IPS-NIHi7 (cell line): ENCODE measurements at regions not wholly inside any gene's neighbourhood (a gene's known extent, or its start where the extent isn't known, plus 50 kb on each side); places are given as distances from the start of the nearest gene placed in this dataset.
"Not testable (repeated sequence)": the region's sequence is repeated elsewhere in the genome, so short reads cannot be mapped to it uniquely, and the experiment has no call there.

Source experiments
- DNase-seq: peaks from one replicate; pipeline ENCODE4 v3.0.0; 2012; ENCODE audit warnings: mixed read lengths; ENCODE audit errors: extremely low spot score

DNA sequence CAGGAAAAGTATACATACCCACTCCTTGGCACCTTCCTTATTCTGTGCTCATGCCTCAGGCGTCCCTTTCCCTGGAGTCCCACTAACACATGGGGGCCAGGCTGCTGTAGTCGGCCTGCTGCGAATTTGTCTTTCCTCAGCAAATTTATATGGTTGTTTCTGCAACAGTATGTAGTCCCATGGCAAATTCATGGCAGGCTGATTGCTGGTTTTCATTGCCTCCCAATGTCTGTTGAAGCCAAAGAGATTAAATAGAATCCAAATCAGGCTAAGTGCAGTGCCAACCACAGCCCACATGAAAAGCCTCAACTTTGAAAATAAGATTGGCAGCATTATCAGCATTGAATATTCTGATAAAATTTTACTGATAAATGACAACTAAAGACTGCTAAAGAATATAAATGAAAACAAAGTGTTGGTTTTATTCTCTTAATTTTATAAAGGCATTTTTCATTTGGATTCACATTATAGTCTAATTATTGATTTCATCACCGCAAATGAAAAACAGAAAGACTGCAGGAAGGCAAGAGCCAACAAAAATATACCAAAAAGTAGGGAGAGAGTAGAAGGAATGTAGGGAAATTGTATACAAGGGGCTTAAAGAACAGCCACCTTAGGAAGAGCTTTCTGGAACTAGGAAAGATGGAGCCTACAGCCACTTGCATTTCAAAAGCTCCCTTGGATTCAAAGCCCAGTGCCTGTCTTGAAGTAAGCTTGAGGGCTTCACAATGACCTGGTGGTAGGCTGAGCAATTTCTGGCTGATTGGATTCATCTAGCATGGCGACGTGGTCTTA, 283.7 kb upstream of the MMADHC start:
- DNase-seq: no peak

DNA sequence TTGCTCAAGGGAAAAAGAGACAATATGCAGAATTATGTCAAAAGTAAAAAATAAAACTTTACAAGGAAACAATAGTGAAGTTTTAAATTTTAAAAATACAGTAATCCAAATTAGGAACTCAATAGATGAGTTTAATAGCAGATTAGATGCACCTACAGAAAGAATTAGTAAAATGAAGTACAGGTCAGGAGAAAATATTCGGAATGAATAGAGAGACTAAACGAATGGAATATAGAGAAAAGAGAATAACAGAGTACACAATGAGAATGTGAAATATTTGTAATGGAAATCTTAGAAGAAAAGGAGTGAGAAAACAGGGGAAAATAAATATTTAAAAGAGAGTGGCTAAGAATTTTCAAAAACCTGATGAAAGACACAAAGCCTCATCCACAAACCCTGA, 275.7 kb upstream of the MMADHC start:
- no peak for DNase-seq

- DNase-seq: no peak
Observed at GRCh38 chr2:149861034-149861433, 273.5 kb upstream of the MMADHC start.

GRCh38 chr2:149860276-149860921, 272.8 kb upstream of the MMADHC start:
- DNase-seq: no peak

DNA sequence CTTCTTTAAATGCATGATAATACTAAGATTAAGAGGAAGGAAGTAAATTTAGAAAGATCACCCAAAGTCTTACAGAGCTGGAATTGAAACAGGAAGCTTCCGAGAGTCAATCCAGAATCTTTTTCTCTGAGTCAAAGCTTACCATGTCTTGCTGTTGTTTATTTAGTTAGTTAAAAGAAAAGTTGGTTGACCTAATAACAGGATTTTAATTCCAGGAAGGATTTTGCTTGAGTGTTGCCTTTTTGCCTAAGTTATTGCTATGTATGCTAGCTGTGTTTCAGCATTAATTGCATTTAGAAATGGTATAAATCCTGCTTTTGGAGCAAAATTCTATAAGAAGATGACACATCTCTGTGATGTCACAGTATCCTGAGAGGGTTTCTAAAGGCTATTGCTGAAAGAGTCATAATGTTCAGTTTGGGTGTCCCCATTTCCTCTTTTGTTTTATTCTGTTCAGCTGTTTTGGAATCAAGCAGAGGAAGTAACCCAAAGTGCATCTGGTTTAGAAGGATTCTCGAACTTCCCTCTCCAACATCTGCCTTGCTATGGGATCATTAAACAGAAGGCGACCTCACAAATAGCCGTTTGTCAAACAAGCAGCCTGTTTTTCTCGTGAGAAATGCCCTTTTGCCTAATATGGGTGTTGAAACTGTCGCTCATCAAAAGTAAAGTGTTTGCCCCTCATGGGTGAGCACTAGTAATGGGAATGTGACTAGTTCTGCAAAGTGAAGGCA, 271.5 kb upstream of the MMADHC start:
- DNase-seq: no peak

DNA sequence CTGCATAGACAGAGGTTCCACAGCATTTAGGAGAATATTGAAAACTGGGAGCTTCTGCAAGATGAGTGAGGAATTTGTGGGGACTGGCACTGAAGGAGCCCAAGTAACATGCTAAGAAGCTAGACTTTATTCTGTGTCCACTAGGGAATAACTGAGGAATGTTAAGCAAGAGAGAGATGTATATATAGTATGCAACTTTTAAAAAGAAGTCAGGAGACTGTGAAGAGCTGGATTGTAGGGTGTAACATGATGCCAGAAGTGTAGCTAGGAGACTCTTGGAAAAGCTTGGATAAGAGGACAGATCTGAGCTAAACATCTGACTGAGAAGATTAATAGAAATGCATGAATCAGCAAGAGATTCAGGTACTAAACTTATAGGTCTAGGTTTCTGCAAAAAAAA, 270.6 kb upstream of the MMADHC start:
- DNase-seq: no peak

GRCh38 chr2:149857344-149857743, 269.8 kb upstream of the MMADHC start:
- DNase-seq: no peak

DNA sequence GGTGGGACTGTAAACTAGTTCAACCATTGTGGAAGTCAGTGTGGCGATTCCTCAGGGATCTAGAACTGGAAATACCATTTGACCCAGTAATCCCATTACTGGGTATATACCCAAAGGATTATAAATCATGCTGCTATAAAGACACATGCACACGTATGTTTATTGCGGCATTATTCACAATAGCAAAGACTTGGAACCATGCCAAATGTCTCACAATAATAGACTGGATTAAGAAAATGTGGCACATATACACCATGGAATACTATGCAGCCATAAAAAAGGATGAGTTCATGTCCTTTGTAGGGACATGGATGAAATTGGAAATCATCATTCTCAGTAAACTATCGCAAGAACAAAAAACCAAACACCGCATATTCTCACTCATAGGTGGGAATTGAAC, 268.3 kb upstream of the MMADHC start:
- DNase-seq: not testable (repeated sequence)

GRCh38 chr2:149849591-149849990, 262.0 kb upstream of the MMADHC start:
- DNase-seq: no peak

DNA sequence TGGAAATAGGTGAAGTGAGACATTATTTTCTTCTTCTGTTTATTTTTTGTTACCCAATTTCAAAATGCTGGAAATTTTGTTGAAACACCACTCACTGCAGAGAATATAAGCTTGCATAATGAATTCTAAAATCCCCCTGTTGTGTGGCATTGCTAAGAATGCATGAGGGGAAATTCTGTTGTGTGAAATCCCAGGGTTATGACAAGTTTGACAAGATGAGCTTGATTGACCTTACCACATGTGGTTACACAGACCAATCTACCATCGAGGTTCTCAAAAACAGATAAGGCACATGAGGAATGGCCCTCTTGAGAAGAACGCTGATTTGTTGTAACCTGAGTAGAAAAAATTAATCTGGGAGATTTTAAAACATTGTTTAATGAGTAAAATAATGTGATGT, 261.6 kb upstream of the MMADHC start:
- no peak for DNase-seq

DNA sequence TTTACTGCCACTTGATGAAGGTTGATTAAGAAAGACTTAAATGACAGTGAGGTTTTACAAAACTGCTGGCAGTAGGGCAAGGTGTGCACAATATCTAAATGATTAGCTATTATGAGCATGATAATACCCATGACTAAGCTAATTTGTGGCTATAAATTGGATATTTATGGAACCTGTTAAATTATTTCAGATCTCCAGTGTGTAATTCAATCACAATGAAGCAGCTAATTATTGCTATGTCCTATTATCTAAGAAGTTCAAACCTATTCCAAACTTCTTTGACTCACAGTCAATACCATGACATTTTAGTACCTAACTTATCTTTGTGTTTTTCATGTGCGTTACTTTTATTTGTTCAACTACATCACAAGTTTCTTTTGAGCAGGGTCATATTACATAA, 253.8 kb upstream of the MMADHC start:
- DNase-seq: no peak

DNA sequence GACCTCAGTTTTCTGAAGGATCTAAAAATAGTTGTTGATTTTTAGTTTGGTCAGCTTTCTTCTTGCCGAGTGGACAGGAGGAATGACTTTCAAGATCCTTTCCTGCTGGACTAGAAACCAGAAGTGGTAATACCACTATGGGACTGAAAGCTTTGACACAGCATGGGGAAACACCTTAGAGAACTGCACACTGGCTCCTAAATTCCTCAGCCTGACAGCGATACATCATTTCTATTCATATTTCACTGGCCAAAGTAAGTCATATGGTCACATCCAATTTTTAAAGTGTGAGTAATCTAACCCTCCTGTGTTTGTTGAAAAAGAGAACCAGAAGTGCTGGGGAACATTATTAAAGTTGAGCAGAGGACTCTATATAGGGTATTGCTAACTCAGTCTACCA, 244.7 kb upstream of the MMADHC start:
- DNase-seq: no peak

DNA sequence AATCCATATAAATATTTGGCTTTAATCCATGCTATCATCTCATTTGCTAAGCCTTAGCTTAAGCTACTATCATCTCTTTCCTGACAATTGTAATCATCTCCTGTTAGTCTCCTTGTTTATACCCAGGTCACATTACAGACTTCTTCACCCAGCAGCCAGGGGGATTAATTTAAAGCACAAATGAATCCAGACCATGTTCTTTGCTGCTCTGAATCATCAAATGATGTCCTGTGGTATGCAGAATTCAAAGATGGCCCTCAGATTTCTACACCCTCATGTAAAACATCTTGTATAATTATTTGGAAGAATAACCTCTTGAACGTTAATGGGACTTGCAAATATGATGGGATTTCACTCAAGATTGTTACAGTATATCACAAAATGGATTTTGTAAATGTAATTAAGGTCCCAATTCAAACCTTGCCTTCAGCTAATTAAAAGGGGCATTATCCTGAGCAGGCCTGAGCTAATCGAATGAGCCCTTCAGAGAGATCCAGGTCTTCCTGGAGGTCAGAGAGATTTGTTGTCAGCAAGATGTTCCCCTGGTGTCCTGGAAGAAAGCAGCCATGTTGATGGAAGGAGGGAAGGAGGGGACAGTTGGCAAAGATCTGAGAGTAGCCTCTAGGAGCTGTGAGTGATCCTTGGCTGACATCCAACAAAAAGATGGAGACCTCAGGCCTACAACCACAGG, 241.1 kb upstream of the MMADHC start:
- no peak for DNase-seq

DNA sequence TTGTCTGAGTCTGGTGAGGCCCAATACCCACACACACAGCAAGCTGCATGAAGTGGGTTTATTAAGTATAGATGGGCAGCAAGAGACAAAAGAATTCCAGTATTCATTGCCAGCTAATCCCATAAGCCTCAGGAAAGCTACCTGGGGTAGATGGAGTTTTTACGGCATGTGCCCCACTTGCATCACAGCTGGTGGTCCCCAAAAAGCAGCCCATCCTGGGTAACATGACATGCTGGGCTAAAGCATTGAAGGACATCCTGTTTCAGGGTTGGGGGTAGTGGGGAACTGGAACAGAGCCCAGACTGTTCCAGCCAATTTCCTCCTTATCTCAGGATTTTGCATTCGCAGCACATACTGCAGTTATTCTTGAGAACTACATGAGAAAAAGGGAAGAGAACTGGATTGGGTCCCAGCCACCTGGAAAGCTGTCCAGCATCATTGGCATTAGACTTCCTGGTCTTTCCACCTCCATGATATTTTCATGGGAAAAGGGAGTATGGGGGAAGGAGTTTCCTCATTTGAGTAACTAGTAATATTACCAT, 240.1 kb upstream of the MMADHC start:
- no peak for DNase-seq

DNA sequence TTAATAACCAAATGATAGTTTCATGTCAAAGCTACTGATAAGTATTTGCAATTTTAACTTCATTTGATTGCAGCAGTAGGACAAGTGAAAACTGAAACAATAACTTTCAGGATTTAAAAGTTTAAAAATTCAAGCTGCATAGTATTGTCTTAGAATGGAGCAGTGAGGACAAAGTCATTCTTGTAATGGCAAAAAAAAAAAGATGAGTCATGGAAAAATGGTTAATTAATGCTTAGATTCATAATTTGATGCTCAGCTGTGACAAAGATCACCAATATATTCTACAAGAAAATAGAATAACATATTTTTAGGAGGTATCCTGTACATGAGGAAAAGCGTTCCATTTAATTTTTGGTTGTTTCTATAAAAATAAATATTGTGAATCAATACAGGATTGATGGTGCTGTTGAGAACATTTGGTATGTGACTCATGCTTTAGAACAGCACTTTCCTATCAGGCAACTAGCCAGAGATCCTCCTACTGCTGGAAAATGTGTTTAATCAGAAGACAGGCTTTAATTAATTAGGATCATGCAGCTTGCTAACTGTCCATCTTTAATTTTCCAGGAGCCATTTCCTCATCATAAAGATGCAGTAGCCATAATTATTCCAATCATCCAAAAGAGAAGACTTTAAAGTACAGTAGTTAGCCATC, 239.0 kb upstream of the MMADHC start:
- no peak for DNase-seq

- DNase-seq: no peak
Observed at GRCh38 chr2:149825473-149825872, 237.9 kb upstream of the MMADHC start.

GRCh38 chr2:149824136-149824535, 236.6 kb upstream of the MMADHC start:
- no peak for DNase-seq

DNA sequence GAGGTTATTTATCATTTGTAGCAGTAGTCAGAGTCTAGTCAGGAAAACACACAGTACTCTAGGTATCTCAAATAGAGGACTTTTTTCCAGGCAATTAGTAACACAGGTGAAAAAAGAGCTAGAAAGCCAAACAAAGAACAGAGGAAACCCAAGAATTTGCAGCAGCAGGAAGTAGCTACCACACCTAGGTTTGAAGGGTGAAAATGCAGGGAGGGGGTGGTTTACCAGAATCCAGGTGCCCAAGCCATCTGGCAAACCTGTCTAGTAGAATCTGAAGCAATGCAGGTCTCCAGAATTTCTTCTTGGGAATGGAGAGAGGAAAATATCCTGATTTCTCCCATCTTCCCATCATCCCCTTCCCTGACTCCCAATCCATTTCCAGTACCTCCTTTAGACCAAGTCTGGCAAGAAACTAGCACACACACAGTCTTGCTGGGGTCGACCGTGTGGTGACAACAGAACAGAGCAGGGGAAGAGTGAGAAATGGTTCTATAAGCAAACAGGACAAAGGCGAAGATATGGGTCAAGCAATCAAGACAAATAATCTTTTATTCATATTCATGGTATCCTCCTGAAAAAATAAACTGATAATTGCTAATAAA, 231.9 kb upstream of the MMADHC start:
- no peak for DNase-seq

DNA sequence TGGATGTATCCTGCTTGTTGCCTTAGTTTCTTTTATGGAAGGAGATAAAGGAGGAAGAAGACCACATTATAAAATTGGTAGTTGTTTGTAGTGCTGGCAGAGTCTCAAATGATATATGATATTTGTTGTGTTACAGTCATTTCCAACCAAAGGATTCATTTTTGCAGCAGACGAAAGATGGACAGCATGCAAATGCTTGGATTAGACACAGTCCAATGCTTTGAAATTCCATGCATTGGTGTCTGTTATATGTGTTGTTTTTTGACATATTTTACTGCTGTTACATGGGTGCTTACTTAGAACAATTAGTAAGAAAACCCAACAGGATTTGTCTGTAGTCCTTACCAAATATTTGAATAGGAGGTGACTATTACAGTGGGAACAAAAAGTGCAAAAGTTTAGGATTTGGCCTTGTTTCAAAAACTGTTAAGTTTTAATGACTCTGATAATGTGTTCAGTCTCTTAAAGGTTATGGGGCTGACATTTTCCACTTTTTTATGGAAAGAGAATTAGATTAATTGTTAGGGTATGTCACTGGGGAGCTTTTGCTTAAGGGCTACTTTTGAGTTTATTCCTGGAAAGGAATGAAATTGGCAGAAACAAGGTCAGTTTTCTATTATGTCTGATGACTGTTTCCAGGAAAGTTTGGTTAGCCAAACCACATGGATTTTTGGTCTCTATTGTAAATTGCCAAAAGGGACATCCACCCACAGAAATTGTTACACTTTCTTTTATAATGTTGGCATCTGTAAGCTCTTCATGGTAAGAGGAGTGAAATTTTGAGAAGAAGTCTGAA, 229.4 kb upstream of the MMADHC start:
- no peak for DNase-seq

- DNase-seq: no peak
Observed at GRCh38 chr2:149815941-149816340, 228.4 kb upstream of the MMADHC start.
